PC-9 (cell line): ENCODE measurements at regions not wholly inside any gene's neighbourhood (a gene's known extent, or its start where the extent isn't known, plus 50 kb on each side); places are given as distances from the start of the nearest gene placed in this dataset.

ENCODE experiments used
- BruUV-seq: library from RNA; stranded (reverse); fragments of 400-500 nt; replicated peaks from 2 replicates; lab custom pipeline; 2021; lab: Mats Ljungman, UMichigan
- CTCF ChIA-PET: fragments of 300-600 bp; sonication (Branson Sonifier 250); formaldehyde crosslinking; loops from one replicate; lab custom pipeline; 2022; ENCODE audit warnings: antibody characterized with exemption; lab: Charles Lee
- POLR2A ChIA-PET: fragments of 300-600 bp; sonication (Branson Sonifier 250); formaldehyde crosslinking; loops from one replicate; lab custom pipeline; 2022; ENCODE audit warnings: antibody characterized with exemption; ENCODE audit not compliant: unreplicated experiment; lab: Charles Lee
- DNase-seq, 2 experiments: peaks; one replicate each; pipeline versions ENCODE4 v3.0.0 to v3.0.0-alpha.2; 2015 to 2022; ENCODE audit warnings: mixed read lengths in 1 of 2
- H2AFZ ChIP-seq: fragments of 200-600 bp; sonication (generic); 2 replicates; pipeline ENCODE4 v1.8.1; 2017; ENCODE audit warnings: antibody characterized with exemption
- H3F3A ChIP-seq: fragments of 200-600 bp; sonication (generic); 2 replicates; pipeline ENCODE4 v1.8.1; 2017; ENCODE audit warnings: antibody characterized with exemption, mild to moderate bottlenecking, low read depth; ENCODE audit not compliant: insufficient read depth
- H3K27ac ChIP-seq: fragments of 200-600 bp; sonication (generic); 2 replicates; pipeline ENCODE4 v1.6.1; 2016; ENCODE audit warnings: mixed run types
- H3K27me3 ChIP-seq: fragments of 200-600 bp; sonication (generic); 2 replicates; pipeline ENCODE4 v1.6.1; 2016; ENCODE audit warnings: low read depth, mixed run types; ENCODE audit not compliant: insufficient read depth
- H3K36me3 ChIP-seq: fragments of 200-600 bp; sonication (generic); 2 replicates; pipeline ENCODE4 v1.6.1; 2016; ENCODE audit warnings: low read depth, mixed run types
- H3K4me1 ChIP-seq: fragments of 200-600 bp; sonication (generic); replicated peaks from 2 replicates; pipeline ENCODE4 v1.6.1; 2016; ENCODE audit warnings: mixed run types; ENCODE audit not compliant: insufficient read depth
- H3K4me2 ChIP-seq: fragments of 200-600 bp; sonication (generic); 2 replicates; pipeline ENCODE4 v1.6.1; 2017; ENCODE audit warnings: mixed run types
- H3K4me3 ChIP-seq: fragments of 200-600 bp; sonication (generic); 2 replicates; pipeline ENCODE4 v1.6.1; 2016; ENCODE audit warnings: mixed run types
- H3K79me2 ChIP-seq: fragments of 200-600 bp; sonication (generic); 2 replicates; pipeline ENCODE4 v1.6.1; 2017; ENCODE audit warnings: low read depth, mixed run types
- H3K9me2 ChIP-seq: fragments of 200-600 bp; sonication (generic); 2 replicates; pipeline ENCODE4 v1.8.1; 2017; ENCODE audit warnings: mild to moderate bottlenecking; ENCODE audit not compliant: insufficient read depth
- H3K9me3 ChIP-seq: fragments of 200-600 bp; sonication (generic); 2 replicates; pipeline ENCODE4 v1.8.1; 2016; ENCODE audit warnings: low read depth; ENCODE audit not compliant: insufficient read depth
- H4K20me1 ChIP-seq: fragments of 200-600 bp; sonication (generic); 2 replicates; pipeline ENCODE4 v1.8.1; 2017; ENCODE audit not compliant: insufficient read depth
- CTCF ChIP-seq: fragments of 200-600 bp; sonication (generic); conservative IDR thresholded peaks from 2 replicates; pipeline ENCODE4 v1.6.1; 2017; ENCODE audit warnings: mixed run types, antibody characterized with exemption, mild to moderate bottlenecking, moderate library complexity
- EZH2 ChIP-seq: fragments of 200-600 bp; sonication (generic); IDR thresholded peaks from 2 replicates; pipeline ENCODE4 v1.8.0; 2017; ENCODE audit warnings: antibody characterized with exemption, low read depth
- intact Hi-C: fragments of 100-400 bp; cut with micrococcal nuclease; formaldehyde crosslinking; loops from one replicate; pipeline ENCODE4 v1.10.0; 2022; ENCODE audit not compliant: unreplicated experiment

- no TSS peak for BruUV-seq
- CTCF ChIA-PET: no interaction called here
- no peak overlapping the region for H3K4me3 ChIP-seq
- TF ChIP-seq CTCF (no peak), EZH2 (no peak)
- no peak overlapping the region for H3K27ac ChIP-seq
- no peaks in the 10 kb centered on the region for H3K79me2 ChIP-seq
- H3K4me1 ChIP-seq: no peaks in the 10 kb centered on the region
- no peaks in the 10 kb centered on the region; the same call in 1 of the 2 replicates for H3K27me3 ChIP-seq
- H3K4me2 ChIP-seq: no peak overlapping the region
- no peaks in the 10 kb centered on the region for H4K20me1 ChIP-seq
- POLR2A ChIA-PET: interaction anchor here (0.6 kb wide), 1 partner anchor 287 kb away, joined by 18 read pairs; no protein-coding TSS in a partner anchor
- no peaks in the 10 kb centered on the region for H3K9me3 ChIP-seq
- H3K36me3 ChIP-seq: no peaks in the 10 kb centered on the region
- no peak overlapping the region for H2AFZ ChIP-seq
- intact Hi-C loops: no loop called here
- no peak for DNase-seq
- no peaks in the 10 kb centered on the region for H3F3A ChIP-seq
- H3K9me2 ChIP-seq: no peaks in the 10 kb centered on the region
These were observed 203.6 kb upstream of the MDFIC2 start for GRCh38 chr3:70516076-70516475.

- TF ChIP-seq CTCF: no peak
- no peak for TF ChIP-seq EZH2
- H4K20me1 ChIP-seq: no peaks in the 10 kb centered on the region
- no peaks in the 10 kb centered on the region for H3K36me3 ChIP-seq
- no peak for DNase-seq
- no peak overlapping the region for H3K4me3 ChIP-seq
- no peak overlapping the region for H3K27ac ChIP-seq
- H3K27me3 ChIP-seq: no peaks in the 10 kb centered on the region; the same call in 1 of the 2 replicates
- no peaks in the 10 kb centered on the region for H3K9me2 ChIP-seq
- H3K79me2 ChIP-seq: no peaks in the 10 kb centered on the region
- no peaks in the 10 kb centered on the region for H3K9me3 ChIP-seq
- H2AFZ ChIP-seq: no peak overlapping the region
- POLR2A ChIA-PET: no interaction called here
- no peak overlapping the region for H3K4me2 ChIP-seq
- no TSS peak for BruUV-seq
- CTCF ChIA-PET: no interaction called here
- H3F3A ChIP-seq: no peaks in the 10 kb centered on the region
- intact Hi-C loops: no loop called here
- no peaks in the 10 kb centered on the region for H3K4me1 ChIP-seq
These were observed 195.0 kb upstream of the MDFIC2 start for GRCh38 chr3:70507486-70507885.

GRCh38 chr3:70506775-70507174, 194.3 kb upstream of the MDFIC2 start:
- no peak for DNase-seq
- Histone ChIP-seq H3K4me1 (no peaks in the 10 kb centered on the region), H2AFZ (no peak overlapping the region), H3K27me3 (no peaks in the 10 kb centered on the region; the same call in 1 of the 2 replicates), H3K9me2 (no peaks in the 10 kb centered on the region), H3K27ac (no peak overlapping the region), H3K36me3 (no peaks in the 10 kb centered on the region), H3K4me3 (no peak overlapping the region), H3K9me3 (no peaks in the 10 kb centered on the region), H3F3A (no peaks in the 10 kb centered on the region), H4K20me1 (no peaks in the 10 kb centered on the region), H3K4me2 (no peak overlapping the region), H3K79me2 (no peaks in the 10 kb centered on the region)
- POLR2A ChIA-PET: no interaction called here
- TF ChIP-seq CTCF (no peak), EZH2 (no peak)
- CTCF ChIA-PET: no interaction called here
- BruUV-seq: no TSS peak
- intact Hi-C loops: no loop called here
